MG63 (cell line): ENCODE measurements at regions not wholly inside any gene's neighbourhood (a gene's known extent, or its start where the extent isn't known, plus 50 kb on each side); places are given as distances from the start of the nearest gene placed in this dataset.

ENCODE experiments used
- DNase-seq: peaks from one replicate; pipeline ENCODE4 v3.0.0-alpha.2; 2020
- H3K27me3 ChIP-seq: fragments of 250-450 bp; sonication (Bioruptor Pico); 2 replicates; pipeline ENCODE4 v1.5.1; 2020; ENCODE audit warnings: mild to moderate bottlenecking, moderate library complexity
- H3K36me3 ChIP-seq: fragments of 250-450 bp; sonication (Bioruptor Pico); 2 replicates; pipeline ENCODE4 v1.5.1; 2020; ENCODE audit warnings: mild to moderate bottlenecking, moderate library complexity
- H3K4me3 ChIP-seq: fragments of 250-450 bp; sonication (Bioruptor Pico); 2 replicates; pipeline ENCODE4 v1.5.1; 2020; ENCODE audit warnings: mild to moderate bottlenecking, moderate library complexity
- H3K9me3 ChIP-seq: fragments of 250-450 bp; sonication (Bioruptor Pico); 2 replicates; pipeline ENCODE4 v1.5.1; 2020; ENCODE audit warnings: mild to moderate bottlenecking, moderate library complexity

DNA sequence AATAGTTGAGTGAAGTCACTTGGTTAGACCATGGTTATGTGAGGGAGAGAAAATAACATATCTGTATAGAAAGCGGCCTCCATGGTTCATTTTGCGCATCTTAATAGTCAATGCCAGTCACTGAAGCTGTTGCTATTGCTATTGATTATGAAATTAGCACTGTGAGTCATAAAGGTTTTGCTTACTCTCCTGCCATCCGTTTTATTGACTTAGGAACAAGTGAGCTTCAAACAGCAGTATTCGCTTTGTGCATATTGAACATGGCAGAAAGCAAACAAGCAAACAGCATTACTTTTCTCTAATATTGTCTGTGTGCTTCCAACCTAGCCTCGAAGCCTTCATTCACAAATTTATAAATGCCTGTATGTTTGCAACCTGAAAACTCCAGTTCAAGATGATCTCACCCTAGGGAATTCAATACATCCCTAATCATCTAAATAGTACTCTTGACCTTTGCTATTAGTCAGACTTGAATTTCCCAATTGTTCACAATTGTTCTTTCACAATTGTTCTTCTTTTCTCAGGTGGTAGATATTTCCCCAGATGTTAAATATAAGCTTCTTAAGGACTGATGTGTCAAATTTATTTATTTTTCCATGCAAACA is 55.9 kb upstream of the GABRA2 start:
- Histone ChIP-seq H3K4me3 (no peak overlapping the region), H3K36me3 (no peaks in the 10 kb centered on the region), H3K9me3 (no peaks in the 10 kb centered on the region), H3K27me3 (no peaks in the 10 kb centered on the region)
- DNase-seq = no peak

DNA sequence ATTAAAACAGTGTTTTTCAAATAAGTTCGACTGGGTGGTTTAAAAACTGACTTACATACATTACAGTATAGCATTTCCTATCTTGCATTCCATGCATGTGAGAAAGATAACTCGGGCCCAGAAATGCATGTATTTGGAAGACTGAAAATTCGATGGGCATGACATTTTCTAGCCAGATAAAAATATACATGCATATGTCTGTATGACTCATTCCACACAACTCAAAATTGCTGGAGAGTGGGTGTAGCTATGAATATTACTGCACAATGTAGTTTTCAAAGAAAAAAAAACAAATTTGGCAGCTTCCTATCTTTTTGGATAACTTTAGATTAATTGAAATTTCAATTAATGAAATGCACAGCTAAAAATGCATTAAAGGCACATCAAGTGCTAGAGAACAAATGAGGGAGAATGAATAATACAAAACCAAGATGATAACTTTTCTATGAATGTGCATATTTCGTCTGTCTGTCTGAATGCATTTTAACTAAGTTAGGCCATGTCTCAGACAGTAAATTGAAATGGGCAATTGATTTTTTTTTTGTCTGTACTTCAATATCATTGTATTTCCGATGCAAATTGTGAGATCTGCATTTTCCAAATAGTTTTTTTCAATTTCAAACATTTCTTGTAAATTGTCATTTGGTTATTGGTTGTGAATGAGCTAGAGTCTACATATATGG is 54.5 kb upstream of the GABRA2 start:
- H3K9me3 ChIP-seq = no peaks in the 10 kb centered on the region
- no peaks in the 10 kb centered on the region for H3K27me3 ChIP-seq
- no peak for DNase-seq
- no peak overlapping the region for H3K4me3 ChIP-seq
- H3K36me3 ChIP-seq = no peaks in the 10 kb centered on the region

DNA sequence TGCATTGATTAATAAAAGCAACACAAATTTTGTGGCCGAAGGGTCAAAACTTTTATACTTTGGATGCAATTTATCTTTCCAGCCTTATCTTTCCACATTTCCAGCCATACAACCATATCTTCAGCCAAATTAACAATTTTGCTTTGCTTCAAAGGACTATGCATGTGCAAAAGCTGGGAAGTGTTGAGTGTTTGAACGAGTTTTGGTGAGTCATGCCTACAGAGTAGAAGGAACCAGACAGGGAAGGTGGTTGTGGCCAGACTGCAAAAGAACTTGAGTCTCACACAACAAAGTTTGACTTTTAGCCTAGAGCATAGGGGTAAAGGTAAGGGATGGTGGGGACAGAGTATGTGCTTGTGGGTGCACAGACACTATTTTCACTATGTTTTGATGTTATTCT is 53.0 kb upstream of the GABRA2 start:
- Histone ChIP-seq H3K4me3 (no peak overlapping the region), H3K9me3 (no peaks in the 10 kb centered on the region), H3K36me3 (no peaks in the 10 kb centered on the region), H3K27me3 (no peaks in the 10 kb centered on the region)
- no peak for DNase-seq

DNA sequence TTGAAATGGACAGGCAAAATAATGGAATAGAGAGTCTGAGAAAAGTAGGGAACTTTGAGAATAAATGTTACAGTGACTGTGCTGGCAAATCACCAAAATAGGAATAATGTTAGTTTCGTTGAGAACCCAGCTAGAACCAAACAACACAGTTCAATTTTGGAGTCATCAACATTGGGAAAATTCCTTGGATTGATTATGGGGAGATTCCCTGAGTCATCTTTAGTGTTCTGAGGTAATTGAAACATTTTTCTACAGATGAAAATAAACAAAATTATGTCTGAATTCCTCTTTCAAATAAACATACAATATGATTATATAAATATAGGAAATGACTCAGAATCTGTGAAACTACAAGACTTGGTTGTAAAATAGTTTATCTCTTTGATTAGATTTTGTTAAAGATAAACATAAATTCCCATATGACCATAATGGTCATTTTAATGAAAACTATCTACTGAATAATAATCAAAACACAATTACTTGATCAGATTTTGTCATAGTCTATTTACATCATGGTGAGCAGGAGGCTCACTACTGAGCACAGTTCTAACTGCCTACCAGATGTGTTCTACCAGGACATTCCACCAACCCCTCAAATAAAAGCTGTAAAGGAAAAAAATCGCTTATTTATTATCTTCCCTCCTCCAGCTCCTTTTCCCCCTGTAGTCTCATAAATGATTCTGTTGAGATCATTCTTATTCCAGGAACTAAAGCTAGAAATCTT is 51.4 kb upstream of the GABRA2 start:
- Histone ChIP-seq H3K9me3 (no peaks in the 10 kb centered on the region), H3K4me3 (no peak overlapping the region), H3K27me3 (no peaks in the 10 kb centered on the region), H3K36me3 (no peaks in the 10 kb centered on the region)
- no peak for DNase-seq
